ENCODE measurements at regions not wholly inside any gene's neighbourhood (a gene's known extent, or its start where the extent isn't known, plus 50 kb on each side); places are given as distances from the start of the nearest gene placed in this dataset.
"Not testable (repeated sequence)": the region's sequence is repeated elsewhere in the genome, so short reads cannot be mapped to it uniquely, and the experiment has no call there.

DNA sequence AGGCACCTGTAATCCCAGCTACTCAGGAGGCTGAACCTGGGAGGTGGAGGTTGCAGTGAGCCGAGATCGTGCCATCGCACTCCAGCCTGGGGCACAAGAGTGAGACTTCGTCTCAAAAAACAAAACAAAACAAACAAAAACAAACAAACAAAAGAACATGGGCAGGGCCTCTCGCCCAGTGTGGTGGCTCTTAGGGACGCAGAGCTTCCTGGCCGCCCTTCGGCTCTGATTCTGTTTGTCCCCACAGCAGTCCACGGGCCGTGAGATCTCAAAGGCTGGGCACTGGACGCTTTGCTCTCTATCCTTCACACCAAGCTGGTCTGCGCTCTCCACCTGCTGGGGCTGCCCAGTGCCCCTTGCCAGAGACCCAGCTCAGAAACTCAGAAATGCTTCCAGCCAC lies 156.3 kb downstream of the LAT start:
- TF ChIP-seq, protein P1, sequence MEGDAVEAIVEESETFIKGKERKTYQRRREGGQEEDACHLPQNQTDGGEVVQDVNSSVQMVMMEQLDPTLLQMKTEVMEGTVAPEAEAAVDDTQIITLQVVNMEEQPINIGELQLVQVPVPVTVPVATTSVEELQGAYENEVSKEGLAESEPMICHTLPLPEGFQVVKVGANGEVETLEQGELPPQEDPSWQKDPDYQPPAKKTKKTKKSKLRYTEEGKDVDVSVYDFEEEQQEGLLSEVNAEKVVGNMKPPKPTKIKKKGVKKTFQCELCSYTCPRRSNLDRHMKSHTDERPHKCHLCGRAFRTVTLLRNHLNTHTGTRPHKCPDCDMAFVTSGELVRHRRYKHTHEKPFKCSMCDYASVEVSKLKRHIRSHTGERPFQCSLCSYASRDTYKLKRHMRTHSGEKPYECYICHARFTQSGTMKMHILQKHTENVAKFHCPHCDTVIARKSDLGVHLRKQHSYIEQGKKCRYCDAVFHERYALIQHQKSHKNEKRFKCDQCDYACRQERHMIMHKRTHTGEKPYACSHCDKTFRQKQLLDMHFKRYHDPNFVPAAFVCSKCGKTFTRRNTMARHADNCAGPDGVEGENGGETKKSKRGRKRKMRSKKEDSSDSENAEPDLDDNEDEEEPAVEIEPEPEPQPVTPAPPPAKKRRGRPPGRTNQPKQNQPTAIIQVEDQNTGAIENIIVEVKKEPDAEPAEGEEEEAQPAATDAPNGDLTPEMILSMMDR (IDR thresholded peaks at IDR 0.05) = not testable (repeated sequence)
- TF ChIP-seq POLR2A (IDR thresholded peaks at IDR 0.05) = not testable (repeated sequence)

All from tibial nerve (tissue), 3 donors.